ENCODE measurements at regions not wholly inside any gene's neighbourhood (a gene's known extent, or its start where the extent isn't known, plus 50 kb on each side); places are given as distances from the start of the nearest gene placed in this dataset.

DNA sequence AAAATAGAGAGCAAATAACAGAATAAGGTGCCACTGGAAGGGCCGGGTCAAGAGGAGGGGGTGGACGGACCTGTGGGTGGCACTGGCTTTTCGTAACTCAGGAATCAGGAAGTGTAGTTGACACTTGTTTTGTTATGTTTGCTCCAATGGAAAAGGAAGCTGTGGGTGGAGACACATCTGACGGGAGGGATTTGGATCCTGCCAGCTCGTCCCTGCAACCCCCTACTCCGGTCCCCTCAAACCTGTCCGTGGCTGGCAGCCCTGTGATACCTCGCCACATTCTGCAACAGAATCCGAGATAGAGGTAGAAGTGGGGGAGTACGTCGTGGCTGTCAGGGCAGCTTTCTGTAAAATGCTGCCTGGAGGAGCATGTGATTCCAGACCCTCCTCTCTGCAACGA lies 104.2 kb upstream of the IER5L start:
- TF ChIP-seq POLR2AphosphoS5 (IDR thresholded peaks at IDR 0.05; ENCODE audit: borderline replicate concordance, low read depth, low read length): no peak
- TF ChIP-seq EZH2 (IDR thresholded peaks at IDR 0.05): no peak
